ENCODE measurements at regions not wholly inside any gene's neighbourhood (a gene's known extent, or its start where the extent isn't known, plus 50 kb on each side); places are given as distances from the start of the nearest gene placed in this dataset.

GRCh38 chr10:8407501-8408021, 353.1 kb downstream of the GATA3 start:
- no peak for TF ChIP-seq CTCF (optimal IDR thresholded peaks at IDR 0.05 in 1 of 3, IDR thresholded peaks at IDR 0.05 in 1 of 3, conservative IDR thresholded peaks at IDR 0.05 in 1 of 3; ENCODE audit: extremely low read depth in 1 of 3, insufficient read depth in 2 of 3, low read length in 3 of 3)
- TF ChIP-seq EZH2 (IDR thresholded peaks at IDR 0.05; ENCODE audit: low read length) = no peak
